ENCODE measurements at regions not wholly inside any gene's neighbourhood (a gene's known extent, or its start where the extent isn't known, plus 50 kb on each side); places are given as distances from the start of the nearest gene placed in this dataset.

DNA sequence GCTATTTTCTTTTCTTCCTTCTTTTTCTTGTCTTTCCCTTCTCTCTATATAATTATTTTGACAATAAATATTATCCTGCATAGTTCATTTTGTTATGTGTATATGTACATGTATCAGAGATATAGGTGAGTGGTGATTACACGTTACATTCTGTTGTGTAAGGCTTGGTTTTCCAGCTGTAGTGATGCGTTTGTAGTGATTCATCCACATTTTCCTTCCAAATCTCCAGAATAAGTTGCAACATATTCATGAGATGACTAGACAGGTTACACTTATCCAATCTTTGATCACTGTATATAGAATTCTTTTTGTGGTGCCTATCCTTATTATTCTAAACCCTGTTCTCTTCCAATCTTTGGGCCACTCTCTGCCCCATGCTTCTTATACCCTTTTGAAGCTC lies 540.2 kb downstream of the GBA3 start:
- intact Hi-C loops (cut with micrococcal nuclease) (no loop called here), in situ Hi-C loops (cut with MboI) (no loop called here)
- H3K9me1 ChIP-seq (ENCODE audit: control insufficient read depth, insufficient read depth, low read length): no peaks in the 10 kb centered on the region
- no peaks in the 10 kb centered on the region for H3K4me1 ChIP-seq (replicated peaks in 1 of 2; ENCODE audit: control insufficient read depth in 2 of 2, insufficient read depth in 2 of 2, low read length in 2 of 2)
- no TSS peak for BruUV-seq (replicated peaks)
- H3K9ac ChIP-seq (ENCODE audit: insufficient read depth in 1 of 2, low read depth in 2 of 2, low read length in 2 of 2): no peak overlapping the region
- DNase-seq (ENCODE audit: extremely low read depth in 1 of 4, low spot score in 3 of 4): no peak
- no peaks in the 10 kb centered on the region for H3K9me3 ChIP-seq (replicated peaks; ENCODE audit: control insufficient read depth, insufficient read depth, low read depth, low read length)
- POLR2A ChIA-PET: interaction anchor here (0.7 kb wide), 1 partner anchor 9 kb away, joined by 3 read pairs; no protein-coding TSS in a partner anchor
- WGBS (ENCODE audit: insufficient coverage, low coverage, missing lambda C conversion rate): 17% methylated on average over 2 of the region's 2 CpGs
- H3K79me2 ChIP-seq (ENCODE audit: control insufficient read depth, insufficient read depth, low read length): no peaks in the 10 kb centered on the region
- no peak overlapping the region for H3K4me2 ChIP-seq (ENCODE audit: insufficient read depth, low read length)
- CTCF ChIA-PET (ENCODE audit: low intra/inter-chr PET ratio): no interaction called here
- FAIRE-seq: no peak
- ATAC-seq: no peak
- no peaks in the 10 kb centered on the region for H3K27me3 ChIP-seq (ENCODE audit: control insufficient read depth in 2 of 2, insufficient read depth in 2 of 2, low read length in 2 of 2)
- no peak overlapping the region for H3K27ac ChIP-seq (ENCODE audit: extremely low read depth, low read depth, low read length)
- H4K20me1 ChIP-seq (replicated peaks; ENCODE audit: control insufficient read depth, insufficient read depth, low read length): no peaks in the 10 kb centered on the region
- TF ChIP-seq CBFA2T3 (IDR thresholded peaks at IDR 0.05) (no peak), TFAM (CRISPR knock-in tag; conservative IDR thresholded peaks at IDR 0.05) (no peak), HDAC2 (IDR thresholded peaks at IDR 0.05) (no peak), TAF15 (IDR thresholded peaks at IDR 0.05; ENCODE audit: low read depth, low read length) (no peak), PTRF (tag; IDR thresholded peaks at IDR 0.05) (no peak), SNIP1 (IDR thresholded peaks at IDR 0.05; ENCODE audit: low read depth) (no peak), ZNF707 (CRISPR knock-in tag; conservative IDR thresholded peaks at IDR 0.05) (no peak), SLC30A9 (CRISPR knock-in tag; IDR thresholded peaks at IDR 0.05) (no peak), EP400 (IDR thresholded peaks at IDR 0.05) (no peak)
- TF ChIP-seq, protein P1, sequence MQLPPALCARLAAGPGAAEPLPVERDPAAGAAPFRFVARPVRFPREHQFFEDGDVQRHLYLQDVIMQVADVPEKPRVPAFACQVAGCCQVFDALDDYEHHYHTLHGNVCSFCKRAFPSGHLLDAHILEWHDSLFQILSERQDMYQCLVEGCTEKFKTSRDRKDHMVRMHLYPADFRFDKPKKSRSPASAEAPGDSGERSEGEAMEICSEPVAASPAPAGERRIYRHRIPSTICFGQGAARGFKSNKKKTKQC (CRISPR knock-in tag; IDR thresholded peaks at IDR 0.05): no peak
- TF ChIP-seq, protein P2, sequence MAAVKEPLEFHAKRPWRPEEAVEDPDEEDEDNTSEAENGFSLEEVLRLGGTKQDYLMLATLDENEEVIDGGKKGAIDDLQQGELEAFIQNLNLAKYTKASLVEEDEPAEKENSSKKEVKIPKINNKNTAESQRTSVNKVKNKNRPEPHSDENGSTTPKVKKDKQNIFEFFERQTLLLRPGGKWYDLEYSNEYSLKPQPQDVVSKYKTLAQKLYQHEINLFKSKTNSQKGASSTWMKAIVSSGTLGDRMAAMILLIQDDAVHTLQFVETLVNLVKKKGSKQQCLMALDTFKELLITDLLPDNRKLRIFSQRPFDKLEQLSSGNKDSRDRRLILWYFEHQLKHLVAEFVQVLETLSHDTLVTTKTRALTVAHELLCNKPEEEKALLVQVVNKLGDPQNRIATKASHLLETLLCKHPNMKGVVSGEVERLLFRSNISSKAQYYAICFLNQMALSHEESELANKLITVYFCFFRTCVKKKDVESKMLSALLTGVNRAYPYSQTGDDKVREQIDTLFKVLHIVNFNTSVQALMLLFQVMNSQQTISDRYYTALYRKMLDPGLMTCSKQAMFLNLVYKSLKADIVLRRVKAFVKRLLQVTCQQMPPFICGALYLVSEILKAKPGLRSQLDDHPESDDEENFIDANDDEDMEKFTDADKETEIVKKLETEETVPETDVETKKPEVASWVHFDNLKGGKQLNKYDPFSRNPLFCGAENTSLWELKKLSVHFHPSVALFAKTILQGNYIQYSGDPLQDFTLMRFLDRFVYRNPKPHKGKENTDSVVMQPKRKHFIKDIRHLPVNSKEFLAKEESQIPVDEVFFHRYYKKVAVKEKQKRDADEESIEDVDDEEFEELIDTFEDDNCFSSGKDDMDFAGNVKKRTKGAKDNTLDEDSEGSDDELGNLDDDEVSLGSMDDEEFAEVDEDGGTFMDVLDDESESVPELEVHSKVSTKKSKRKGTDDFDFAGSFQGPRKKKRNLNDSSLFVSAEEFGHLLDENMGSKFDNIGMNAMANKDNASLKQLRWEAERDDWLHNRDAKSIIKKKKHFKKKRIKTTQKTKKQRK (IDR thresholded peaks at IDR 0.05; ENCODE audit: borderline replicate concordance, low read depth, low read length): no peak
- H2AFZ ChIP-seq (ENCODE audit: low read depth, low read length): no peak overlapping the region
- H3K4me3 ChIP-seq: no peak overlapping the region
- no peaks in the 10 kb centered on the region for H3K36me3 ChIP-seq (ENCODE audit: control insufficient read depth, insufficient read depth, low read length)

Data from K562 (cell line).